Osteoblast (primary cell): ENCODE measurements at regions not wholly inside any gene's neighbourhood (a gene's known extent, or its start where the extent isn't known, plus 50 kb on each side); places are given as distances from the start of the nearest gene placed in this dataset.

Source experiments
- DNase-seq: peaks from one replicate; pipeline ENCODE4 v3.0.0; 2011; ENCODE audit warnings: low spot score, mixed read lengths; ENCODE audit not compliant: insufficient read length; ENCODE audit errors: missing footprints
- H2AFZ ChIP-seq: 2 replicates; pipeline ENCODE4 v1.6.0; 2011; ENCODE audit warnings: mild to moderate bottlenecking, low read length
- H3K27ac ChIP-seq: 2 replicates; pipeline ENCODE4 v1.5.1; 2011; ENCODE audit warnings: mild to moderate bottlenecking, low read depth, low read length, moderate library complexity
- H3K27me3 ChIP-seq: 2 replicates; pipeline ENCODE4 v1.6.0; 2012; ENCODE audit warnings: mild to moderate bottlenecking, control low read depth, inconsistent platforms, low read length, moderate library complexity; ENCODE audit not compliant: insufficient read depth
- H3K36me3 ChIP-seq: 2 replicates; pipeline ENCODE4 v1.5.1; 2011; ENCODE audit warnings: mild to moderate bottlenecking, low read length, control low read depth, moderate library complexity; ENCODE audit not compliant: insufficient read depth
- H3K4me1 ChIP-seq: 2 replicates; pipeline ENCODE4 v1.5.1; 2011; ENCODE audit warnings: mild to moderate bottlenecking, low read length, control low read depth, moderate library complexity; ENCODE audit not compliant: insufficient read depth
- H3K4me2 ChIP-seq: 2 replicates; pipeline ENCODE4 v1.6.0; 2011; ENCODE audit warnings: mild to moderate bottlenecking, low read length; ENCODE audit not compliant: insufficient read depth
- H3K4me3 ChIP-seq: fragments of 200-600 bp; sonication (generic); 3 replicates; pipeline ENCODE4 v1.5.1; 2012; ENCODE audit warnings: mild to moderate bottlenecking, low read length, inconsistent platforms; ENCODE audit not compliant: insufficient read depth
- H3K79me2 ChIP-seq: 2 replicates; pipeline ENCODE4 v1.6.0; 2012; ENCODE audit warnings: mild to moderate bottlenecking, low read length, control low read depth, inconsistent platforms; ENCODE audit not compliant: insufficient read depth
- H3K9me3 ChIP-seq: 2 replicates; pipeline ENCODE4 v1.5.1; 2011; ENCODE audit warnings: low read depth, low read length, control low read depth
- H4K20me1 ChIP-seq: 2 replicates; pipeline ENCODE4 v1.6.0; 2012; ENCODE audit warnings: mild to moderate bottlenecking, low read length, control low read depth; ENCODE audit not compliant: insufficient read depth
- TF ChIP-seq, protein P1 (sequence below): IDR thresholded peaks from 2 replicates; pipeline ENCODE4 v1.5.1; 2011; ENCODE audit warnings: mild to moderate bottlenecking, low read depth, low read length, moderate library complexity; ENCODE audit errors: extremely low read depth

DNA sequence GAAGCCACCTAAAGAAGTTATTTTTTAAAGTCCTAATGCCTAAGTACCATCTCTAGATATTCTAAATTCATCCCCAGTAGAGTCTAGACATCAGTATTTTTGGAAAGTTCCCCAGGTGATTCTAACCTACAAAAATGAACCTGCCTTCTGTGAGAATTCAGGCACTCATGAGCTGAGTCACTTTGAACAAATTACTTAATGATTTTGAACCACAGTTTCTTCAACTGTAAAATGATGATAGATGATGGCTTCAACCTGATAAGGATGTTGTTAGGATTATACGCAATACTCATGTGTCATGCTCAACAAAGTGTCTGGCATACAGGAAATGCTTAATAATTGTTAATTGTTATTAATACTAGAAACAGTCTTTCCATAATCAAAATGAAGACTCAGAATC lies 82.8 kb upstream of the OR5AK2 start:
- no peak overlapping the region for H2AFZ ChIP-seq
- DNase-seq, result no peak
- no peaks in the 10 kb centered on the region for H3K27me3 ChIP-seq
- no peaks in the 10 kb centered on the region for H3K9me3 ChIP-seq
- no peak overlapping the region for H3K4me3 ChIP-seq
- no peaks in the 10 kb centered on the region for H4K20me1 ChIP-seq
- TF ChIP-seq, protein P1, sequence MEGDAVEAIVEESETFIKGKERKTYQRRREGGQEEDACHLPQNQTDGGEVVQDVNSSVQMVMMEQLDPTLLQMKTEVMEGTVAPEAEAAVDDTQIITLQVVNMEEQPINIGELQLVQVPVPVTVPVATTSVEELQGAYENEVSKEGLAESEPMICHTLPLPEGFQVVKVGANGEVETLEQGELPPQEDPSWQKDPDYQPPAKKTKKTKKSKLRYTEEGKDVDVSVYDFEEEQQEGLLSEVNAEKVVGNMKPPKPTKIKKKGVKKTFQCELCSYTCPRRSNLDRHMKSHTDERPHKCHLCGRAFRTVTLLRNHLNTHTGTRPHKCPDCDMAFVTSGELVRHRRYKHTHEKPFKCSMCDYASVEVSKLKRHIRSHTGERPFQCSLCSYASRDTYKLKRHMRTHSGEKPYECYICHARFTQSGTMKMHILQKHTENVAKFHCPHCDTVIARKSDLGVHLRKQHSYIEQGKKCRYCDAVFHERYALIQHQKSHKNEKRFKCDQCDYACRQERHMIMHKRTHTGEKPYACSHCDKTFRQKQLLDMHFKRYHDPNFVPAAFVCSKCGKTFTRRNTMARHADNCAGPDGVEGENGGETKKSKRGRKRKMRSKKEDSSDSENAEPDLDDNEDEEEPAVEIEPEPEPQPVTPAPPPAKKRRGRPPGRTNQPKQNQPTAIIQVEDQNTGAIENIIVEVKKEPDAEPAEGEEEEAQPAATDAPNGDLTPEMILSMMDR, result no peak
- H3K27ac ChIP-seq, result no peak overlapping the region
- no peaks in the 10 kb centered on the region for H3K79me2 ChIP-seq
- H3K36me3 ChIP-seq, result no peaks in the 10 kb centered on the region
- no peaks in the 10 kb centered on the region for H3K4me1 ChIP-seq
- no peak overlapping the region for H3K4me2 ChIP-seq

DNA sequence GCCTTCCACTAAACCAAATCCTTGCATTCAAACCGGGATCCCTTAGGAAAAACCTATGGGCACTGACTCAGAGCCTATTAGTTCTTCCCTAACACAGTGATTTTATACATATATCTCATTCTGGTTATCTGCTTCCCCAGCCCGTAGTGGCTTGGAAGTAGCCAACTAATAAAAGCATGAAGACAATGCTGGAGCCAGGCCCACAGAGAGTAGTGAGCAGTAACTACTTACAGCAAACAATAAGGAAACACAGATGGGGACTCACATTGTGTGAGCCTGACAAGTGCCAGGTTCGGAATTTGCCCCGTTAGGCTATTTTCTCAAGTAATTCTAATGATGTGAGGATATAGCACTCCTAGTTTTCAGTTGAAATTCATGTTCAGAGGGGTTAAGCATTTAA lies 83.3 kb upstream of the OR5AK2 start:
- no peaks in the 10 kb centered on the region for H3K4me1 ChIP-seq
- TF ChIP-seq, protein P1, result no peak
- no peak overlapping the region for H3K27ac ChIP-seq
- no peak for DNase-seq
- H3K4me3 ChIP-seq, result no peak overlapping the region
- no peaks in the 10 kb centered on the region for H4K20me1 ChIP-seq
- no peaks in the 10 kb centered on the region for H3K27me3 ChIP-seq
- no peaks in the 10 kb centered on the region for H3K79me2 ChIP-seq
- no peak overlapping the region for H3K4me2 ChIP-seq
- no peaks in the 10 kb centered on the region for H3K36me3 ChIP-seq
- no peaks in the 10 kb centered on the region for H3K9me3 ChIP-seq
- H2AFZ ChIP-seq, result no peak overlapping the region

DNA sequence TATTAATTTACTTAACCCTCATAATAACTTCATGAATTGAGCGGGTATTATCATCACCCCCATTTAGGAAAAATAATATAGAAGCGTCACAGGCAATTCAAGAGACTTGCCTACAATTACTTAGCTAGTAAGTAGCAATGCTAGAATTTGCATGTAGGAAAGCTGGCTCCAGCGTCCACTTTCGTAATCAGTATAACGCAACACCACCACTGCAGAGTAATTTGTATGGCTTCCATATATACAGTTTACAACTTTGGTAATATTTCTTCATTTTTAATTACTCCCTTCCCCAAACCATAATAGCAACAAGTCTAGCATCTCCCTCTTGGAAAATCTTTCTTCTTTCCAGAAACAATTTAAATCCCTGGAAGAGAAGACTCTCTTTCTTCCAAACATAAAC lies 89.9 kb upstream of the OR5AK2 start:
- Histone ChIP-seq H2AFZ (no peak overlapping the region), H3K4me2 (no peak overlapping the region), H4K20me1 (no peaks in the 10 kb centered on the region), H3K27me3 (no peaks in the 10 kb centered on the region), H3K79me2 (no peaks in the 10 kb centered on the region), H3K36me3 (no peaks in the 10 kb centered on the region), H3K4me1 (no peaks in the 10 kb centered on the region), H3K9me3 (no peaks in the 10 kb centered on the region), H3K27ac (no peak overlapping the region), H3K4me3 (no peak overlapping the region)
- TF ChIP-seq, protein P1, result no peak
- DNase-seq, result no peak

DNA sequence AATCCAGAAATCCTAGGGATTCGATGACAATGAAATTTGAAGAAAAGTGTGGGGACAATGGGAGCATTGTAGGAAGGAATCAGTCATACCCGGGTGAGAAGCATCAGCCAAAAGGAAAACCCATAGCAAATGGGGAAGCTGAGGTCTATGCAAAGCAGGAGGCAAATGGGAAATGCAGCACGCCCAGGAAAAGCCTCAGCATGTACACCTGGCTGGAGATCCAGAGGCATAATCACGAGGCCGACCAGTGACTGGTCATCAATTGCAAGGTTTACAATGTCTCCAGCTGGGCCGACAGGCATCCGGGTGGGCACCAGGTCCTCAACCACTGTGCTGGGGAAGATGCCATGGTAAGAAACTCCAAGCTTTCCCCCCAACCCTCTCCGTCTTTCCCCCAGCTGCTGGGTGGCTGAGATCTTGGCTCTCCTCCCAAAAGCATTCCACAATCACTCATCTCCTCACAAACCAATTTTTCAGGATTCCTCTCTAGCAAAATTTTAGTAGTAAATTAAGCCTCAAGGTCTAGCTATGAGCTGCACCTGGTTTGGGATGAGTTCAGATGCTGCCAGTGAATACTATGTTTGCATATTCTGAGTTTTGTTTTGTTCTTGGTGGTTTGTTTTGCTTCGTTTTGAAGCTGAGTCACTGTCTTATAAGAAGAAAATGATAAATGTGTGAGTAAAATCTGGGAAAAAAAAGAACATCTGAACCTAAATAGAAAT lies 98.0 kb upstream of the OR5AK2 start:
- Histone ChIP-seq H3K27ac (no peak overlapping the region), H3K4me2 (no peak overlapping the region), H3K4me3 (no peak overlapping the region), H2AFZ (no peak overlapping the region), H4K20me1 (no peaks in the 10 kb centered on the region), H3K9me3 (no peaks in the 10 kb centered on the region), H3K27me3 (no peaks in the 10 kb centered on the region), H3K79me2 (no peaks in the 10 kb centered on the region), H3K36me3 (no peaks in the 10 kb centered on the region), H3K4me1 (no peaks in the 10 kb centered on the region)
- TF ChIP-seq, protein P1, result no peak
- no peak for DNase-seq
